BJ (cell line): ENCODE measurements at regions not wholly inside any gene's neighbourhood (a gene's known extent, or its start where the extent isn't known, plus 50 kb on each side); places are given as distances from the start of the nearest gene placed in this dataset.

Experiments used
- CTCF ChIA-PET: fragments of 350-600 bp; formaldehyde crosslinking; extraction: SDS; loops from one replicate; lab custom pipeline; 2021; ENCODE audit warnings: antibody characterized with exemption, inconsistent platforms; lab: Yijun Ruan, JAX
- POLR2A ChIA-PET: fragments of 300-600 bp; sonication (Branson Sonifier 250); formaldehyde crosslinking; extraction: SDS; loops from one replicate; lab custom pipeline; 2021; ENCODE audit warnings: antibody characterized with exemption; lab: Charles Lee
- DNase-seq: peaks from one replicate; pipeline ENCODE4 v3.0.0-alpha.2; 2011; ENCODE audit warnings: low read depth
- H3K27me3 ChIP-seq: 2 replicates; pipeline ENCODE4 v1.6.0; 2011; ENCODE audit warnings: low read length; ENCODE audit not compliant: control insufficient read depth, insufficient read depth
- H3K36me3 ChIP-seq: 2 replicates; pipeline ENCODE4 v1.5.1; 2011; ENCODE audit warnings: low read length; ENCODE audit not compliant: control insufficient read depth, insufficient read depth
- H3K4me3 ChIP-seq: 2 replicates; pipeline ENCODE4 v1.5.1; 2011; ENCODE audit warnings: low read depth, mild to moderate bottlenecking, control low read depth, low read length
- CTCF ChIP-seq: IDR thresholded peaks from 2 replicates; pipeline ENCODE4 v1.5.1; 2011; ENCODE audit warnings: low read depth, mild to moderate bottlenecking, control low read depth, inconsistent platforms, low read length, moderate library complexity; ENCODE audit not compliant: insufficient read depth

GRCh38 chr18:75131381-75132000 is 77.4 kb downstream of the PTGR3 start:
- H3K36me3 ChIP-seq = no peaks in the 10 kb centered on the region
- peaks cover 2% of the 10 kb centered on the region; the same call in 1 of the 2 replicates for H3K27me3 ChIP-seq
- no peak for TF ChIP-seq CTCF
- DNase-seq = no peak
- CTCF ChIA-PET = interaction anchor here (0.6 to 2.3 kb wide), 5 partner anchors 11 to 1217 kb away, joined by 3 to 8 read pairs (median 3); no protein-coding TSS in a partner anchor
- POLR2A ChIA-PET = no interaction called here
- H3K4me3 ChIP-seq = peak overlapping the region; percentile 20

- DNase-seq = peak; percentile 2
- H3K27me3 ChIP-seq = peaks cover 2% of the 10 kb centered on the region; the same call in 1 of the 2 replicates
- POLR2A ChIA-PET = no interaction called here
- CTCF ChIA-PET = interaction anchor here (0.6 to 1.2 kb wide), 4 partner anchors 125 to 1218 kb away, joined by 3 read pairs; no protein-coding TSS in a partner anchor
- no peaks in the 10 kb centered on the region for H3K36me3 ChIP-seq
- H3K4me3 ChIP-seq = no peak overlapping the region
- TF ChIP-seq CTCF = peak; percentile 37; the same call in 1 of the 2 replicates
Observed at GRCh38 chr18:75130591-75131328, 78.2 kb downstream of the PTGR3 start.

- Histone ChIP-seq H3K27me3 (peaks cover 2% of the 10 kb centered on the region; the same call in 1 of the 2 replicates), H3K36me3 (no peaks in the 10 kb centered on the region), H3K4me3 (no peak overlapping the region)
- DNase-seq = no peak
- no peak for TF ChIP-seq CTCF
- ChIA-PET CTCF (no interaction called here), POLR2A (no interaction called here)
Observed at GRCh38 chr18:75129717-75130477, 79.0 kb downstream of the PTGR3 start.

GRCh38 chr18:75128911-75129716 is 79.8 kb downstream of the PTGR3 start:
- H3K4me3 ChIP-seq = no peak overlapping the region
- no peaks in the 10 kb centered on the region for H3K36me3 ChIP-seq
- CTCF ChIA-PET = no interaction called here
- POLR2A ChIA-PET = no interaction called here
- TF ChIP-seq CTCF = no peak
- peaks cover 4% of the 10 kb centered on the region; the same call in 1 of the 2 replicates for H3K27me3 ChIP-seq
- DNase-seq = no peak
